Testis (tissue), 2 donors: ENCODE measurements at regions not wholly inside any gene's neighbourhood (a gene's known extent, or its start where the extent isn't known, plus 50 kb on each side); places are given as distances from the start of the nearest gene placed in this dataset.

ENCODE experiments used
- POLR2A ChIP-seq: fragments of 450-650 bp; IDR thresholded peaks from one replicate; pipeline ENCODE4 v1.6.1; 2017; ENCODE audit warnings: antibody characterized with exemption, mild to moderate bottlenecking, moderate library complexity
- TF ChIP-seq, protein P1 (sequence below), 3 experiments: fragments of 450-650 bp in 2 of 3; fragments of 200-600 bp in 1 of 3; sonication (generic) in 1 of 3; IDR thresholded peaks; one replicate each; pipeline ENCODE4 v1.5.1; 2016 to 2019; ENCODE audit warnings: antibody characterized with exemption in 3 of 3, mild to moderate bottlenecking in 2 of 3, moderate library complexity in 1 of 3

DNA sequence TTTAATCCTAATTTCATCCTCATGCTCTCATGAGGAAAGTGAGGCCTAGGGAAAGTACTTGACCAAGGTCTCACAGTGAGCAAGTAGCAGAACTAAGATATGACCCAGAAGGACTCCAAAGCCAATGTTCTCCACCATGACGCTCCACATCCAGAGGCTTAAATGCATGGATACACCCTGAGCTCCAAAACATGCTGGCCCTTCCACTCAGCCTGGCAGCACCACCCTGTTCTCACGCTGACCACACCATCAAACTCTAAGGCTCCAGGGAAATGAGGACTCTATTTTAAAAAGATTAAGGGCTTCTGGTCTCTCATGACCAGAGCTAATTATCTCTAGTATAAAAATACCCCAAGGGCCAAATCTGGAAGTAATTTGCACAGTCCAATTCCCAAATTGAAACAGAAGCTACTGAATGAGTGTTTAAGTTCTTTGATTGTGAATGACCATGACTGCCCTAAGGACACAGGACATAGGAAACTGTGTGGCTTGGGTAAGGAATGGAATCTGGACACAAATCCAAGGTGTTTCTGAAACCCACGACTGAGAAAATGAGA, 71.1 kb upstream of the ABLIM1 start:
- no peak for TF ChIP-seq POLR2A
- TF ChIP-seq, protein P1, sequence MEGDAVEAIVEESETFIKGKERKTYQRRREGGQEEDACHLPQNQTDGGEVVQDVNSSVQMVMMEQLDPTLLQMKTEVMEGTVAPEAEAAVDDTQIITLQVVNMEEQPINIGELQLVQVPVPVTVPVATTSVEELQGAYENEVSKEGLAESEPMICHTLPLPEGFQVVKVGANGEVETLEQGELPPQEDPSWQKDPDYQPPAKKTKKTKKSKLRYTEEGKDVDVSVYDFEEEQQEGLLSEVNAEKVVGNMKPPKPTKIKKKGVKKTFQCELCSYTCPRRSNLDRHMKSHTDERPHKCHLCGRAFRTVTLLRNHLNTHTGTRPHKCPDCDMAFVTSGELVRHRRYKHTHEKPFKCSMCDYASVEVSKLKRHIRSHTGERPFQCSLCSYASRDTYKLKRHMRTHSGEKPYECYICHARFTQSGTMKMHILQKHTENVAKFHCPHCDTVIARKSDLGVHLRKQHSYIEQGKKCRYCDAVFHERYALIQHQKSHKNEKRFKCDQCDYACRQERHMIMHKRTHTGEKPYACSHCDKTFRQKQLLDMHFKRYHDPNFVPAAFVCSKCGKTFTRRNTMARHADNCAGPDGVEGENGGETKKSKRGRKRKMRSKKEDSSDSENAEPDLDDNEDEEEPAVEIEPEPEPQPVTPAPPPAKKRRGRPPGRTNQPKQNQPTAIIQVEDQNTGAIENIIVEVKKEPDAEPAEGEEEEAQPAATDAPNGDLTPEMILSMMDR (IDR thresholded peaks at IDR 0.05): no peak
